ENCODE measurements at regions not wholly inside any gene's neighbourhood (a gene's known extent, or its start where the extent isn't known, plus 50 kb on each side); places are given as distances from the start of the nearest gene placed in this dataset.
"Not testable (repeated sequence)": the region's sequence is repeated elsewhere in the genome, so short reads cannot be mapped to it uniquely, and the experiment has no call there.

GRCh38 chr11:19433791-19434190 lies 193.0 kb upstream of the E2F8 start:
- DNase-seq (ENCODE audit: low read depth), result no peak

DNA sequence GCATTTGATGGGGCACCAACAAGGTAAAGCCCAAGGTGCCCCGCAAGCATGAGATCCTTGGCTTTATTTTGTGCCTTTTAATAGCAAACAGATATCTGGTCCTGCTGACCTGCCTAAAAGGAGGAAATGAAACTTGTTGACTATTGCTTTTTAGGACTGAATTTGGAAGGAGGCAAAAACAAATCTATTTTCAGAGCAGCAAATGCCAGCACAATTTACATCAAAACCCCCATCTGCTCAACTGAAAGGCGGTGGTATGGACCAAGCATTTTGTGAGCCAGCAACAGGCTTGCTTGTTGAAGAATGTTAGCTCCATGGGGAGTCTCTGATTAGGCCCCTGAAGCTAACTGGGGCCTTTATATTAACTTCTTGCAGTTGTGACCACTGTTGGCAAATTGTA lies 192.6 kb upstream of the E2F8 start:
- no peak for DNase-seq (ENCODE audit: low read depth)

DNA sequence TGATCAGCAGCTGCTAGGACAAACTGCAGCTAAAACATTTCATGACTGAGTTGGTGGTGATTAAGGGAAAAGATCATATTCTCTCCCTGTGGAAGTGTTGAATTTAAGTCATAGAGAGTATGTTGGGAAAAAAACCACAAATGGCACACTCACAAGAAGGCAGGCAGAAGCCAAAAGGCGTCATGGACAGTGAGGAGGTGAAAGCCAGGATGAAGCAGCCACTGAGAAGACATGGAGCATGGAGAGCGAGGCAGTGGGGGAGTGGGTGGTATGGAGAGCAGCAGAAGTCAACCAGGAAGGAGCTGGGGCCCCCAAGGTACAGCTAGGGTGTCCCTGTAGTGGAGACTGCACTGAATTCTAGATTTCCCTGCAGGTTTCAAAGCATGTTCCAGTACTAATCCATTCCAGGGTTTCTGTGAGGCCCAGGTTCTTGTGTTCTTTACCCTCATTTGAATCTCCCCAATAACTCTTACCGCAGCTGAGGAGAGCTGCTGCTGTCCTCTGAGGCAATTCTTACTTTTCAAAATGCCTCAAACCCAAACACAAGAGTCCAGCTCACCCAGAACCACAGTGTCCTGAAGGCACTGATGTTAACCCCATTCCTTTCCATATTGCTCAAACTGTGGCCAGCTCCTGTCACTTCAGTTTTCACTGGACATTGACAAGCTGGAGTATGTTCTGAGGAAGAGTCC lies 191.8 kb upstream of the E2F8 start:
- DNase-seq (ENCODE audit: low read depth), result peak; percentile 83

DNA sequence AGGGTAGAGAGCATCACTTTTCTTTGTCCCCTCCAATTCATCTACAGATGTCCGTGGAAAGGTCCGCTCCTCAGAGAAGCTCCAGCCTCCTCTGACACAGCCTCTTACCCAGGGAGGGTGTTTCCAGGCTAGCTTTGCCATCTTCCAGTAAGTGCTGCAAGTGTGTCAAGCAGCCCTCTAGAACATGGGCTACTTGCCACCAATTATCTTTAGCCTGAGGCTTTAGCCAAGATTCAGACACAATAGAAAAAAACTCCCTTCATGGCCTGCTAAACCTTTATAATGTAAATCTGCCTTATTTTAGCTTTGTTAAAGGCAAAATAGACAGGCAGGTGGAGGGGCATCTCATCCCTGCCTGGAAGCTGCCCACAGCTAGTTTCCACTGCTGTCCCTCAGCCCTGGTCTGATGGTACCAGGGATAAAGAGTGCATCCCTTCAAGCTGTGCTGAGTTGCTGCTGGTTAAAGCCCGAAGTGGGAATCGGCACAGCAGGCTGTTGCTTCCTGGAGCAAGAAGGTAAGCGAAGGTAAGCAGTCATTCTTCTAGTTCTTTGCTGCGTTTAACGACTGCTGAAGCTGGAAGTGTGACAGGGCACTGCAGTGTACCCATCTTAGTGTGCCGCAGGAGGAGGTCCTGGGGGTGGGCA lies 190.1 kb upstream of the E2F8 start:
- DNase-seq (ENCODE audit: low read depth), result no peak

GRCh38 chr11:19430346-19430745 lies 189.6 kb upstream of the E2F8 start:
- DNase-seq (ENCODE audit: low read depth), result no peak

DNA sequence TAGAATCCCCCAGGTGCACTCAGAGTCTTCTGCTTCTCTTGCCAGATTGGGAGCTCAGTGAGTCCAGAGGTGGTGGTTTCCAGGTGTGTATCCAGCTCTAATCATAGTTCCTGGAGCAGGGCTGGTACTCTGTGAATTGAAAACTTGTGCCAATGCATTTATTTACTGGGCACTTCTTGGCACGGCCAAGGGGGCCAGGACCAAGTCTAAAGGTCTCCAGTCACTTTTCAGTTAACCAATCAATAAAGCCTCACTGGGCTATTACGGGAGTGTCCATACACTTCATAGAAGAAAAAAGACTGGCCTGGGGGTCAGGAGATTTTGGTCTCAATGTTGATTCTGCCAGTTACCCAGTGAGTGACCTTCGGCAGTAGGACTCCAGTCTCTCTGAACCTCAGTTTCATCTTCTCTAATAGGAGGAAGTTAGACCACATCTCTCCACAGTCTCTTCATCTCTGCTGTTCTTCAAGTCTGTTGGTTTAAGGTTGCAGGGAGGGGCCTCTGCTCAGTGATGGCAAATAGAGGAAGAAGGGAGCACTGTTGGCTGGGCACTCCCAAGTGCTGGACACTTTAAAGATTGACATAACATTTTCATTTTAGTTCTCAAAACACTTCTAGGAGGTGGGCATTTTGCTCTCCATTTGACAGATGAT lies 188.5 kb upstream of the E2F8 start:
- DNase-seq (ENCODE audit: low read depth), result no peak

DNA sequence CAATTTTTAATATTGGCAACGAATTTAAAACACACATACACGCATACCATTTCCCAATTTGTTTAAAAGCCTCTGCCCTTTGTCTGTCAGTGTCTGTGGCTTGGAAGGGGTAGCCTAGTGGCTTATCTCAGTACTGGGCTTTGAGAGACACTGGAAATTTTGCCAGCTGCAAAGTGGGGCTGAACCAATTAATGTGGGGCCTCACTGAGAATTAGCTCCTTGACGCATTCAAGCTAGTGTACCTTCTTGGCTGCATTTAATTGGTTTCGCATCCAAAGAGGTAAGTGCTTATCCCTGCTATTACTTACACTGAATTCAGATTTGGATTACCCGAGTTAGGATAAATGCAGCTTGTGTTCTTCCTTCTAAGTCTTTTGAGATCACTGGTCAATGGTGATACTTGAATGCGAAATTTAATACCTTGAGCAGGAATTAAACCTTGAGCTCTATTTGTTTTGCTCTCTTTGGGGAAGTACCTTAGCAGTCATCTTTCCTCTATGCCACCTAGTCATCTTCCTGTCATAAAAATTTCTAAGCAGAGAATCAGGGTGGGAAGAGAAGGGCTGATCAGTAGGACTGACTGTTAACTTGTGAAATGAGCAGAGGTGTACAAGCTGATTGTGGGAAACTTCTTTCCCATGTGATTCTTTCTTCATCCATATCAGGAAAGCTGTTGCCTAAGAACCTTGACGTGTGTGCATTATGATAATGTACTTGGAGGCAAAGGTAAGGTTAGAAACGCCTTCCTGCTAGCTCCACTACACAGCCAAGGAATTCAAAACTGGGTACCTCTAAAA lies 187.7 kb upstream of the E2F8 start:
- DNase-seq (ENCODE audit: low read depth), result peak; percentile 24

DNA sequence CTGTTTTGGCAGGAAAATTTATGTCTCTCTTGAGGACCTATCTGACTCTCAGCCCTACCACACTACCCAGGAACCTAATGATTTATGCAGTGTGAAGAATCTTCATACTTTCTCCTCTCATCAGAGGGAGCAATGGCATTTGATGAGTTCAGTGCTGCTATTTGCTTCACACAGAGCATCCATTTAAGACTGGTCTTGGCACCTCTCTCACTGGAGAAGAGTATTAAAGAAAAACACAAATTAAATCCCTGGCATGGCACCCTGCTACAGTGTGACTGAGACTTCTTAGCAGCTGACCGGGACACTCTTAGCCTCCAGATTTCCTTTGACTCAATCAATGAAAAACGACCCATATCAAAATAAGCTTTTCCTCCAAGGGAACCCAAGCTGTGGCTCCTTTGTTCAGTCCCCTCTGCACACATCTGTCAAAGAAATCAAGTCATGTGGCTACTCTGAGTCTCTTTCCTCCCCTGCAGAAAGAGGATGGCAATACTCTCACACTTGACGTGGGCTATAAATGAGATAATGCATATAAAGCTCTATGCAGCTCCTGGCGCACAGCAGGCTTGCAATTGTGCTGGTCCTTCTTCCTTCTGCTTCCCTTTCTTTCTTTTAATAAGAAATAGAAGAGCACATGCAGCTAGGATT lies 186.1 kb upstream of the E2F8 start:
- DNase-seq (ENCODE audit: low read depth), result no peak

- DNase-seq (ENCODE audit: low read depth), result no peak
These were observed 185.4 kb upstream of the E2F8 start for GRCh38 chr11:19426011-19426755.

GRCh38 chr11:19422276-19422675 lies 181.5 kb upstream of the E2F8 start:
- DNase-seq (ENCODE audit: low read depth), result peak; percentile 61

- DNase-seq (ENCODE audit: low read depth), result no peak
These were observed 180.3 kb upstream of the E2F8 start for GRCh38 chr11:19420868-19421533.

DNA sequence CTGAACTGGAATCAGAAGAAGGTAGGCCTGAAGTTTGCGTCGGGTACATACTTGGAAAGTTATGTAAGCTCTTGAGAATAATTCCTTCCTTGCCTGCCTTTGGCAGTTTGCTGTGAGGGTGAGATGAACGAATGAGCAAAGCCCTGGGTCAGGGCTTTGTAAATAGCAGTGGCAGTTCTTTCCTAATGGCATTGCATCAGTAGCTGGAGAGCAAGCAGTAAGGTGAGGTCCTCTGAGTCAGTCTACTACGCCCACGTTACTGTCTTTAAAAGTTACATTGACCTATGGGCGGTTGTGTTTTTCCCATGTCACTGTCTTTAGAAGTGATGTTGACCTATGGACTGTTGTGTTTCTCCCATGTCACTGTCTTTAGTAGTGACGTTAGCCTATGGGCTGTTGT lies 179.1 kb upstream of the E2F8 start:
- peak; percentile 65 for DNase-seq (ENCODE audit: low read depth)

- peak; percentile 53 for DNase-seq (ENCODE audit: low read depth)
These were observed 178.4 kb upstream of the E2F8 start for GRCh38 chr11:19419021-19419750.

DNA sequence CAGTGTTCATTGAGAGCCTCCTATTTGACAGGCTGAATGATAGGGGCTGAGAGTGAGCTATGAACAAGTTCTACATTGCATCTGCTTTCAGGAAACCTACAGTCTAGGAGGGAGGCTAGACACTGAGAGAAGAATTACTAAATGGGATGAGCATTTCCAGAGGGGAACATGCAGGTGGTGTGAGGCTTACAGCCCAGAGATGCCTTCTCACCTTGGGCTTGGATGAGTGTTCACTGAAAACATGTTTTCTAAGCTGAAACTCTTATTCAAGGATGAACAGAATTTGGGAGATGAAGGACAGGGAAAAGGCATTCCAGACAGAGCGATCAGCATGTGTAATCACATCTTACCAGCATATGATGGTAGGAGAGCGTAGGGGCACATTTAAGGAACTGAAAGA lies 177.5 kb upstream of the E2F8 start:
- no peak for DNase-seq (ENCODE audit: low read depth)

DNA sequence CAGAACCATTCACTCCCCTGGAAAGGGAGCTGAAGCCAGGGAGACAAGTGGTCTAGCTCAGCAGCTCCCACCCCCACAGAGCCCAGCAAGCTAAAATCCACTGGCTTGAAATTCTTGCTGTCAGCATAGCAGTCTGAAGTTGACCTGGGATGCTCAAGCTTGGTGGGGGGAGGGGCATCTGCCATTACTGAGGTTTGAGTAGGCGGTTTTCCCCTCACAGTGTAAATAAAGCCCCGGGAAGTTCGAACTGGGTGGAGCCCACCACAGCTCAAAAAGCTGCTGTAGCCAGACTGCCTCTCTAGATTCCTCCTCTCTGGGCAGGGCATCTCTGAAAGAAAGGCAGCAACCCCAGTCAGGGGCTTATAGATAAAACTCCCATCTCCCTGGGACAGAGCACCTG lies 171.3 kb upstream of the E2F8 start:
- DNase-seq (ENCODE audit: low read depth), result not testable (repeated sequence)

GRCh38 chr11:19410032-19410431 lies 169.3 kb upstream of the E2F8 start:
- no peak for DNase-seq (ENCODE audit: low read depth)

DNA sequence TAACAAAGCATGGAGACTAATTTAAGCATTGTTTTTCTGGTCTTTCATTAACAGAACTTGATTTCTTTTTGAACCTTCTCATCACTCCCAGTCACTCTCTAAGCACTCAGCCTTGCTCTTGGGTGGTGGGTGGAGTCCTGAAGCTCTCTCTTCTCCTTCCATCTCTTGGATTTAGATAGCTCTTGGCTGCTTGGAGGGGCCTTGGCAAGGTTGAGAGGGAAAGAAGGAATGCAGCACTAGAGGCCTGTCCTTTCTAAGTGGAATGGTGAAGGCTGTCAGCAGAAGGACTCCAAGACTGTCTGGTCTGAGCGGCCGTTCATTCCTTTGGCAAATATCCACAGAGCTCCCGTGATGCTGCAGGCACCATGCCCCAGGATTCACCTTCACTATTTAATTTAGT lies 168.6 kb upstream of the E2F8 start:
- no peak for DNase-seq (ENCODE audit: low read depth)

DNA sequence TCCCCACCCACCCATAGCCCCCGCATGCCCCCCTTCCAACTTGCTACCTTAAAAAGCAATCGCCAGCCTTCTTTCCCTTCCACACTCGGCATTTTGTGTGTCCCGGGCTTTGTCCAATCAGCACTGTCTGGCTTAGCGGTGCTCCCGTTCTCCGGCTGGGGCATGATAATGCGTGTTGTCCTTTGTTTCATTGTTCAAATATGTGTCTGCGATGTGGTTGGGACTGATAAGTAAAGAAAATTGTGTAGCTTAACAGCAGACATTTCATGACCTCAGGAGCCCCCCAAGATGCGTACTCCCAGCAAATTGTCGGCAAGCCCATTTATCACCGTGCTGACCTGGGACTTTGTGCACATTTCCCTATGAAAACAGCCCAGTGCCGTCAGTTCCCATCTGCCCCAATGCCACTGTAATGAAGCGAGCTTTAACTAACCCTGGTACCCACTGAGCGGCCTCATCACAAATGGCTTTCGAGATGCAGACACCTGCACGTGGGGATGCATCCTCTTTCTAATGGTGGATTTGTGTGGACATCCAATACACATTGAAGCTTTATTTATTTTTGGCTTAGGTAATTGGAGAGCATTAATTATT lies 167.0 kb upstream of the E2F8 start:
- DNase-seq (ENCODE audit: low read depth), result no peak

GRCh38 chr11:19405966-19406365 lies 165.2 kb upstream of the E2F8 start:
- no peak for DNase-seq (ENCODE audit: low read depth)

DNA sequence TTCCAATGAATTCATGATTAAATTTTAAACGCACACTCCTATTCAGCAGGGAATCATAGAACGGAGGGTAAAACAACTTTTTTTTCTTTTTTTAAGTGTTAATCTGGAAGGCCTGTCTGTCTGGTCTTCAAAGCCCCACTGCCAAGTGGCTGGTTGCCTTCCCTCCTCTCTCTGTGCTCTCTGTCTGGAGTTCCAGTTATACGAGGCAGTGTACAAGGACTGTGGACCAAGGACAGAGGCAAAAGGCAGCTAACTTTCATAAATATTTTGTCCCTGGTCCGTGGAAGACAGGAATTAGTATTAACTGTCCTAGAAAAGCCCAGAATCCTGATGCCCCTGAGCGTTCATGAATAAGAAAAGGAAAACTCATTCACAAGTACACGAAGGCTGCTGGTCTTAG lies 164.0 kb upstream of the E2F8 start:
- no peak for DNase-seq (ENCODE audit: low read depth)
